Activated CD4-positive, alpha-beta T cell treated with anti-CD3 and anti-CD28 coated beads, Interleukin-10, Interleukin-2, amounts not matched to agents 100 ng/mL and 50 ng/mL, durations not matched to agents 16 hours and 8 hours (primary cell): ENCODE measurements at regions not wholly inside any gene's neighbourhood (a gene's known extent, or its start where the extent isn't known, plus 50 kb on each side); places are given as distances from the start of the nearest gene placed in this dataset.
"Not testable (repeated sequence)": the region's sequence is repeated elsewhere in the genome, so short reads cannot be mapped to it uniquely, and the experiment has no call there.

Experiments
- DNase-seq: peaks from one replicate; pipeline ENCODE4 v3.0.0-alpha.2; 2020

GRCh38 chr4:112708772-112709171 is 71.8 kb downstream of the LARP7 start:
- no peak for DNase-seq

GRCh38 chr4:112714922-112715901 is 78.3 kb downstream of the LARP7 start:
- no peak for DNase-seq

- no peak for DNase-seq
Observed at GRCh38 chr4:112717856-112718255, 80.9 kb downstream of the LARP7 start.

- no peak for DNase-seq
Observed at GRCh38 chr4:112721627-112722026, 84.7 kb downstream of the LARP7 start.

GRCh38 chr4:112726041-112726440 is 89.1 kb downstream of the LARP7 start:
- no peak for DNase-seq

GRCh38 chr4:112727728-112728127 is 90.8 kb downstream of the LARP7 start:
- DNase-seq: not testable (repeated sequence)

- DNase-seq: no peak
Observed at GRCh38 chr4:112731715-112732114, 94.8 kb downstream of the LARP7 start.

GRCh38 chr4:112732142-112732541 is 95.2 kb downstream of the LARP7 start:
- DNase-seq: no peak

- peak; percentile 86 for DNase-seq
Observed at GRCh38 chr4:112735474-112735951, 98.6 kb downstream of the LARP7 start.

- peak; percentile 79 for DNase-seq
Observed at GRCh38 chr4:112736718-112737135, 99.8 kb downstream of the LARP7 start.

- DNase-seq: no peak
Observed at GRCh38 chr4:112739442-112739841, 102.5 kb downstream of the LARP7 start.

- DNase-seq: no peak
Observed at GRCh38 chr4:112747036-112747435, 110.1 kb downstream of the LARP7 start.

GRCh38 chr4:112748352-112748878 is 111.5 kb downstream of the LARP7 start:
- DNase-seq: no peak

GRCh38 chr4:112750749-112751148 is 113.8 kb downstream of the LARP7 start:
- DNase-seq: not testable (repeated sequence)

GRCh38 chr4:112751447-112751846 is 114.5 kb downstream of the LARP7 start:
- no peak for DNase-seq

- no peak for DNase-seq
Observed at GRCh38 chr4:112752061-112752460, 115.1 kb downstream of the LARP7 start.

- no peak for DNase-seq
Observed at GRCh38 chr4:112752510-112752909, 115.6 kb downstream of the LARP7 start.

GRCh38 chr4:112753333-112753732 is 116.4 kb downstream of the LARP7 start:
- no peak for DNase-seq

- no peak for DNase-seq
Observed at GRCh38 chr4:112759313-112759712, 122.4 kb downstream of the LARP7 start.

- DNase-seq: peak; percentile 49
Observed at GRCh38 chr4:112765317-112765974, 128.5 kb downstream of the LARP7 start.

- DNase-seq: peak; percentile 3
Observed at GRCh38 chr4:112766422-112766821, 129.5 kb downstream of the LARP7 start.

GRCh38 chr4:112767386-112767785 is 130.4 kb downstream of the LARP7 start:
- no peak for DNase-seq

GRCh38 chr4:112770114-112770513 is 133.2 kb downstream of the LARP7 start:
- no peak for DNase-seq

- DNase-seq: no peak
Observed at GRCh38 chr4:112775801-112776200, 138.9 kb downstream of the LARP7 start.
